ENCODE measurements at regions not wholly inside any gene's neighbourhood (a gene's known extent, or its start where the extent isn't known, plus 50 kb on each side); places are given as distances from the start of the nearest gene placed in this dataset.

DNA sequence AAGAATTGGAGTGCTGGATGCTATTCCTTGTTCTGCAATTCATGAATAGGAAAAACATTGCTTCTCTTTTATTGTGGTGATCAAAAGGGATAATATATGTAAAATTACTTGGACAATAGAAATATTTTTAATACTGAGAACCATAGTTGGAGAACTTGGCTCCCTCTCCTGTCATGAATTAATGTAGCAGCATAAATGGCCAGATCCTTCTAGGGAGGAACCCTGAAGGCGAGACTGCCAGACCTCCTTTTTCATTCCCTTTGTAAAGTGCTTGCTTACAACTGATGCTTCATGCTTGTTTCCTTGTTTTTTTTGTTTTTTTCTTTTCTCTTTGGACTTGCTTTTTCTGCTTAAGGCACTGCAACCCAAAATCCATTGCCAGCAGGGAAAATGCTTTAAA, 233.6 kb downstream of the SH2D4B start:
- Histone ChIP-seq H3K4me1 (no peaks in the 10 kb centered on the region), H3K27me3 (no peaks in the 10 kb centered on the region), H3K27ac (no peak overlapping the region), H3K9me3 (no peaks in the 10 kb centered on the region), H3K4me3 (no peak overlapping the region), H3K36me3 (no peaks in the 10 kb centered on the region)
- no peak for DNase-seq (ENCODE audit: low spot score in 2 of 2)
- intact Hi-C loops (cut with DNase I; ENCODE audit: low total_unique reads) = no loop called here
- TF ChIP-seq POLR2A (IDR thresholded peaks at IDR 0.05) (no peak), POLR2AphosphoS5 (IDR thresholded peaks at IDR 0.05) (no peak)
- TF ChIP-seq, protein P1, sequence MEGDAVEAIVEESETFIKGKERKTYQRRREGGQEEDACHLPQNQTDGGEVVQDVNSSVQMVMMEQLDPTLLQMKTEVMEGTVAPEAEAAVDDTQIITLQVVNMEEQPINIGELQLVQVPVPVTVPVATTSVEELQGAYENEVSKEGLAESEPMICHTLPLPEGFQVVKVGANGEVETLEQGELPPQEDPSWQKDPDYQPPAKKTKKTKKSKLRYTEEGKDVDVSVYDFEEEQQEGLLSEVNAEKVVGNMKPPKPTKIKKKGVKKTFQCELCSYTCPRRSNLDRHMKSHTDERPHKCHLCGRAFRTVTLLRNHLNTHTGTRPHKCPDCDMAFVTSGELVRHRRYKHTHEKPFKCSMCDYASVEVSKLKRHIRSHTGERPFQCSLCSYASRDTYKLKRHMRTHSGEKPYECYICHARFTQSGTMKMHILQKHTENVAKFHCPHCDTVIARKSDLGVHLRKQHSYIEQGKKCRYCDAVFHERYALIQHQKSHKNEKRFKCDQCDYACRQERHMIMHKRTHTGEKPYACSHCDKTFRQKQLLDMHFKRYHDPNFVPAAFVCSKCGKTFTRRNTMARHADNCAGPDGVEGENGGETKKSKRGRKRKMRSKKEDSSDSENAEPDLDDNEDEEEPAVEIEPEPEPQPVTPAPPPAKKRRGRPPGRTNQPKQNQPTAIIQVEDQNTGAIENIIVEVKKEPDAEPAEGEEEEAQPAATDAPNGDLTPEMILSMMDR (IDR thresholded peaks at IDR 0.05) = no peak

DNA sequence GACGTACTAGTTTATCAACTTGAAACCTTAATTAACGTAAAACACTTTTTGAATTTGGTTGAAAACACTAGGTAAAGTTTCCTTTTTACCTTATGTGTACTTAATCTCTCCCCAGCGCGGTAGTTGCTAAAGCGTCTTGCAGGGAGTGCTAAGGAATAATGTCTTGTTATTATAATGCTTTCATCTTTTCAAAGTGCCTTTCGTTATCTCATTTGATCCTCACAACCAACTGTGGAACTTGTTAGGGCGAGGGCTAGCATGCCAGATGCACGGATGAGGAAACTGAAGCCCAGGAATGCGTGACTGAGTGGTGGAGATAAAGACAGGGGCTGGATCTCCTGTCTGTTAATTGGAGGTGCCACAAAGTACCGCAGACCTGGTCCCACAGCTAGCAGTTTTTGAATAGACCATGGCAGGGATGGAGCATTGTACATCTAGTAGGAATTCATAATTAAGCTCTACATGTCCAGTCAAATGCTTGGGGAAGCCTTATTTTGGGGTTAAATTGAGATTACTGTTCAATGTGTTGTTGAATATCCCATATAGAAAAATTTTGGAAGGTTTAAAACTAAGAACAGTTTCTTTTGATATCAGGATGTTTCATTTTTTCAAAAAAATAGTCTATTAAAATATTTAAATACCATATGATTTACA, 234.3 kb downstream of the SH2D4B start:
- H3K9me3 ChIP-seq = no peaks in the 10 kb centered on the region
- no peak for TF ChIP-seq POLR2A (IDR thresholded peaks at IDR 0.05)
- intact Hi-C loops (cut with DNase I; ENCODE audit: low total_unique reads) = no loop called here
- no peaks in the 10 kb centered on the region for H3K36me3 ChIP-seq
- H3K4me1 ChIP-seq = no peaks in the 10 kb centered on the region
- no peaks in the 10 kb centered on the region for H3K27me3 ChIP-seq
- no peak overlapping the region for H3K27ac ChIP-seq
- no peak for DNase-seq (ENCODE audit: low spot score in 2 of 2)
- no peak overlapping the region for H3K4me3 ChIP-seq

DNA sequence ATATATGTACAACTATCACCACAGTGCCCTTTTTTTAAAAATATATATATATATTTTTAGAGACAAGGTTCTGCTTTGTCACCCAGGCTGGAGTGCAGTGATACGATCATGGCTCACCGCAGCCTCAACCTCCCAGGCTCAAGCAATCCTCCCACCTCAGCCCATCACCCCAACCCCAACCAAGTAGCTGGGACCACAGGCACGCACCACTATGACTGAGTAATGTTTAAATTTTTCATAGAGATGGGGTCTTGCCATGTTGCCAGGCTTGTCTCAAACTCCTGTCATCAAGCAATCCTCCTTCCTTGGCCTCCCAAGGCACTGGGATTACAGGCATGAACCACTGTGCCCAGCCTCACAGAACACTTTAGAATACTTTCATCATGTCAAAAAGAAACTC, 234.9 kb downstream of the SH2D4B start:
- DNase-seq (ENCODE audit: low spot score in 2 of 2) = no peak
- H3K4me1 ChIP-seq = no peaks in the 10 kb centered on the region
- no peaks in the 10 kb centered on the region for H3K9me3 ChIP-seq
- no peaks in the 10 kb centered on the region for H3K36me3 ChIP-seq
- H3K4me3 ChIP-seq = no peak overlapping the region
- intact Hi-C loops (cut with DNase I; ENCODE audit: low total_unique reads) = no loop called here
- no peak overlapping the region for H3K27ac ChIP-seq
- TF ChIP-seq POLR2A (IDR thresholded peaks at IDR 0.05) = no peak
- TF ChIP-seq, protein P1 (IDR thresholded peaks at IDR 0.05) = no peak
- no peaks in the 10 kb centered on the region for H3K27me3 ChIP-seq

DNA sequence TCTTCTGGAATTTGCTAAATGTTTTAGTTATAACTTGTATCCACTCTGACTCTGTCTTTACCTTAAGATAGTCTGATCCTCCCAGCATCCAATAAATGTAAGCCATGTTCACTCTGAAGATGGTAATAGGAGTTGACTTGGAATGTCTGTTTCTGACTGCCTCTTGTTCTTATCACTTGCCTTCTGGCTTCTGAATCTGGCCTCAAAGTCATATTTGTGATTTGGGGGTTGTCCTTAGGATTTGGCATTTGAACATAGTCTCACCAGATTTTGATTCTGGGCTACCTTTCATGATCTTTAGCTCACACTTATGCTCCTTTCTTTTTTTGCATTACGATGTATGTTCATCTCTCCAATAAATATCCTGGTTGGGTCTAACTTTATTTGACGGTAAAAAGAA, 247.0 kb downstream of the SH2D4B start:
- Histone ChIP-seq H3K9me3 (no peaks in the 10 kb centered on the region), H3K4me1 (no peaks in the 10 kb centered on the region), H3K36me3 (no peaks in the 10 kb centered on the region), H3K4me3 (no peak overlapping the region), H3K27ac (no peak overlapping the region), H3K27me3 (no peaks in the 10 kb centered on the region)
- no peak for DNase-seq (ENCODE audit: low spot score in 2 of 2)
- TF ChIP-seq POLR2AphosphoS5 (IDR thresholded peaks at IDR 0.05) (no peak), POLR2A (IDR thresholded peaks at IDR 0.05) (no peak)
- TF ChIP-seq, protein P1 (IDR thresholded peaks at IDR 0.05) = no peak
- intact Hi-C loops (cut with DNase I; ENCODE audit: low total_unique reads) = no loop called here

DNA sequence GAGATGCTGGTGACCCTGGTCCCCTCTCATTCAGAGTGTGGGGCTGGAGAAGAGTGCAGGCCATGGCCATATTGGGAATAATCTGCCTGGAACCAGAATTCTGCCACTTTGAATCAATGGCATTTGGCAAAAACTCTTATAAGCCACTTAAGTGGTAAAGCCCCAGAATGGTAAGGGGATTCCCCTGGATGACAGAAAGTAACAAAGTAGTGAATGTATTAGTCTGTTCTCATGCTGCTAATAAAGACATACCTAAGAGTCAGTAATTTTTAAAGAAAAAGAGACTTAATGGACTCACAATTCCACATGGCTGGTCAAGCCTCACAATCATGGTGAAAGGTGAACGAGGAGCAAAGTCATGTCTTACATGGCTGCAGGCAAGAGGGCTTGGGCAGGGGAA, 248.6 kb downstream of the SH2D4B start:
- DNase-seq (ENCODE audit: low spot score in 2 of 2) = no peak
- no peaks in the 10 kb centered on the region for H3K9me3 ChIP-seq
- TF ChIP-seq, protein P1 (IDR thresholded peaks at IDR 0.05) = no peak
- no peak for TF ChIP-seq POLR2A (IDR thresholded peaks at IDR 0.05)
- no peak for TF ChIP-seq POLR2AphosphoS5 (IDR thresholded peaks at IDR 0.05)
- intact Hi-C loops (cut with DNase I; ENCODE audit: low total_unique reads) = no loop called here
- no peak overlapping the region for H3K27ac ChIP-seq
- H3K4me3 ChIP-seq = no peak overlapping the region
- H3K36me3 ChIP-seq = no peaks in the 10 kb centered on the region
- no peaks in the 10 kb centered on the region for H3K4me1 ChIP-seq
- H3K27me3 ChIP-seq = no peaks in the 10 kb centered on the region

DNA sequence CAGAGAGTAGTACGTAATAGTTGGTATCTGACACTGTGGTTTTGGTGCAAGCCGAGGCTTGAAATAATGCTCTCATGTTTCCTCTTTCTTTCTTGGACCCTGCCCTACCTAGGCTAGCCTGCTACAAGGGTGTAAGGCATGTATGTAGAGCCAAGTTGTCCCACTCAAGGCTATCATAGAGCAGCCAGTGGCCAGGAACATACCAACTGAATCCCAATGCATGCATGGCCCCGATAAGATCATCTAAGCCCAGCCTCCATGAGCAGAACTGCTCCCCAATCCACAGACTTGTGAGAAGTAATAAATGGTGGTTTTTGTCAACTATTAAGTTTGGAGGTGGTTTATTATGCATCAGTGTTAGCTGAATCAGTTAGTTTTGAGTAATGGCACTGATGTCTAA, 250.2 kb downstream of the SH2D4B start:
- Histone ChIP-seq H3K4me1 (no peaks in the 10 kb centered on the region), H3K4me3 (no peak overlapping the region), H3K27me3 (no peaks in the 10 kb centered on the region), H3K36me3 (no peaks in the 10 kb centered on the region), H3K27ac (no peak overlapping the region), H3K9me3 (no peaks in the 10 kb centered on the region)
- no peak for DNase-seq (ENCODE audit: low spot score in 2 of 2)
- TF ChIP-seq, protein P1 (IDR thresholded peaks at IDR 0.05) = no peak
- TF ChIP-seq POLR2AphosphoS5 (IDR thresholded peaks at IDR 0.05) = no peak
- no peak for TF ChIP-seq POLR2A (IDR thresholded peaks at IDR 0.05)
- intact Hi-C loops (cut with DNase I; ENCODE audit: low total_unique reads) = no loop called here

Measured in breast epithelium (tissue), 4 donors.